ENCODE measurements at regions not wholly inside any gene's neighbourhood (a gene's known extent, or its start where the extent isn't known, plus 50 kb on each side); places are given as distances from the start of the nearest gene placed in this dataset.

DNA sequence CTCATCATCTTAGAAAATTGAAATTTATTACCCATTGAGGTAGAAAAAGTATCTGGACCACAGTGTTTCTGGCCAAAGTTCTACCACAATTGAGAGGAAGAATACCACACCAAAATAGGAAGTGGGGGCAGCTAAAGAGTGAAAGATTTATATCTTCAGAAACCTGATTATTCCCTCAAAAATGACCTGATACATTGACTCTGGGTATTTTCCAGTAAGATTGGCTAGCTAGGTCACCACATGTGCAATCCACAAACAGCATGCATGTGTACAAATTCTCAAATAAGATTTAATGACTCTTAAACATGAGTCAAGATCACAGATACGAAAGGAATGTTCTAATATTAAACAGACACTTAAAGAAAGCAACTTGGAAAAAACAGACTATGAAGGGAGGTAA lies 1516.2 kb upstream of the PCDH20 start:
- H3K4me2 ChIP-seq = no peak overlapping the region
- no peaks in the 10 kb centered on the region for H3K36me3 ChIP-seq (replicated peaks; ENCODE audit: insufficient read depth, low read depth)
- DNase-seq (ENCODE audit: low spot score) = no peak
- H3K4me1 ChIP-seq (ENCODE audit: insufficient read depth) = no peaks in the 10 kb centered on the region
- no peak overlapping the region for H2AFZ ChIP-seq
- WGBS (ENCODE audit: low lambda C conversion rate, missing lambda C conversion rate) = 76% methylated on average over 1 of the region's 1 CpG
- H3K9me3 ChIP-seq (ENCODE audit: low read depth) = no peaks in the 10 kb centered on the region
- H3K27me3 ChIP-seq = no peaks in the 10 kb centered on the region
- H4K20me1 ChIP-seq (ENCODE audit: insufficient read depth, poor library complexity, severe bottlenecking) = no peaks in the 10 kb centered on the region
- no peaks in the 10 kb centered on the region for H3K9me2 ChIP-seq (replicated peaks; ENCODE audit: insufficient read depth)
- no peak overlapping the region for H3K27ac ChIP-seq
- H3K79me2 ChIP-seq = no peaks in the 10 kb centered on the region
- TF ChIP-seq EZH2phosphoT487 (IDR thresholded peaks at IDR 0.05; ENCODE audit: low read depth, severe bottlenecking, unreplicated experiment) = no peak
- TF ChIP-seq CTCF (IDR thresholded peaks at IDR 0.05; ENCODE audit: poor library complexity) = no peak
- no peak for TF ChIP-seq EZH2 (IDR thresholded peaks at IDR 0.05; ENCODE audit: borderline replicate concordance)
- no peak overlapping the region for H3K4me3 ChIP-seq

DNA sequence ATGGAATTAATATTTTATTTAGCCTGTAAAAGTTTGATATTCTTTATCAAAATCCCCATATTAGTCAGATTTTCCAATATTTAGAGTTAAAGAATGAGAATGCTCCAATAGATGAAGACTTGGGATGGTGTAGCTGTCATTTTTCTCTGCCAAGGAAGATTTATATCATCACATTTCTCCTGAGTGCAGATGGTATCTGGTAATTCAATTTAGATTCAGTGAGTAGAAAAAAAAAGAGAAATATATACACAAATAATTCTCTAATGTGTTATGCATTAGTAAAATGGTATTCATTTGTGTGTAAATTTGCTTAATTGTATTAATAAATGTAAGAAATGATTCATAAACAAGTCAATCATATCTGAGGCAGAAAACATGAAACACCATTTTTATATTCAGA lies 1508.7 kb upstream of the PCDH20 start:
- TF ChIP-seq CTCF (IDR thresholded peaks at IDR 0.05; ENCODE audit: poor library complexity) = no peak
- no peak for TF ChIP-seq EZH2 (IDR thresholded peaks at IDR 0.05; ENCODE audit: borderline replicate concordance)
- no peak for TF ChIP-seq EZH2phosphoT487 (IDR thresholded peaks at IDR 0.05; ENCODE audit: low read depth, severe bottlenecking, unreplicated experiment)
- no peaks in the 10 kb centered on the region for H3K9me2 ChIP-seq (replicated peaks; ENCODE audit: insufficient read depth)
- DNase-seq (ENCODE audit: low spot score) = no peak
- no peak overlapping the region for H3K4me3 ChIP-seq
- no peaks in the 10 kb centered on the region for H3K79me2 ChIP-seq
- H4K20me1 ChIP-seq (ENCODE audit: insufficient read depth, poor library complexity, severe bottlenecking) = no peaks in the 10 kb centered on the region
- H3K27ac ChIP-seq = no peak overlapping the region
- no peak overlapping the region for H2AFZ ChIP-seq
- H3K36me3 ChIP-seq (replicated peaks; ENCODE audit: insufficient read depth, low read depth) = no peaks in the 10 kb centered on the region
- H3K9me3 ChIP-seq (ENCODE audit: low read depth) = no peaks in the 10 kb centered on the region
- no peak overlapping the region for H3K4me2 ChIP-seq
- H3K27me3 ChIP-seq = no peaks in the 10 kb centered on the region
- H3K4me1 ChIP-seq (ENCODE audit: insufficient read depth) = no peaks in the 10 kb centered on the region

DNA sequence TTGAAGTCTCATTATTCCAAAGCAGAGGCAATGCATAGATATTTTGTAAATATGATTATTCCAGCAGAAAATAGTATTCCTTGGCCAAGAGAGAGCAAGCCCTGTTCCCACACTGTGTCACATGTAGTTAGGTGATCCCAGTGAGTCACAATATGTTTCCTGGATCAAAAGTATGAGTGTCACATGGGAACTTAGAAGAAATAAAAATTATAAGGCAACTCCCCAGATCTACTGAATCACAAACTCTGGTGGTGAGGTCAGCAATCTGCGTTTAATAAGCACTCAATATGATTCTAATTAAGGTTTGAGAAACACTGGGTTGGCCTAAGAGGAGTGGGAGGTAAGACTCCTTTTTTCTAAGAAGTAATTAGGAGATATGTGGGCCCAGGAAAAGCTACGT lies 1504.5 kb upstream of the PCDH20 start:
- Histone ChIP-seq H4K20me1 (ENCODE audit: insufficient read depth, poor library complexity, severe bottlenecking) (no peaks in the 10 kb centered on the region), H3K27ac (no peak overlapping the region), H2AFZ (no peak overlapping the region), H3K4me1 (ENCODE audit: insufficient read depth) (no peaks in the 10 kb centered on the region), H3K9me2 (replicated peaks; ENCODE audit: insufficient read depth) (no peaks in the 10 kb centered on the region), H3K36me3 (replicated peaks; ENCODE audit: insufficient read depth, low read depth) (no peaks in the 10 kb centered on the region), H3K4me3 (no peak overlapping the region), H3K27me3 (no peaks in the 10 kb centered on the region), H3K79me2 (no peaks in the 10 kb centered on the region), H3K4me2 (no peak overlapping the region), H3K9me3 (ENCODE audit: low read depth) (no peaks in the 10 kb centered on the region)
- no peak for DNase-seq (ENCODE audit: low spot score)
- TF ChIP-seq CTCF (IDR thresholded peaks at IDR 0.05; ENCODE audit: poor library complexity) = no peak
- TF ChIP-seq EZH2 (IDR thresholded peaks at IDR 0.05; ENCODE audit: borderline replicate concordance) = no peak
- 76% methylated on average over 2 of the region's 2 CpGs for WGBS (ENCODE audit: low lambda C conversion rate, missing lambda C conversion rate)

- H3K9me3 ChIP-seq (ENCODE audit: low read depth) = no peaks in the 10 kb centered on the region
- no peaks in the 10 kb centered on the region for H3K36me3 ChIP-seq (replicated peaks; ENCODE audit: insufficient read depth, low read depth)
- H3K4me2 ChIP-seq = no peak overlapping the region
- H4K20me1 ChIP-seq (ENCODE audit: insufficient read depth, poor library complexity, severe bottlenecking) = no peaks in the 10 kb centered on the region
- no peaks in the 10 kb centered on the region for H3K4me1 ChIP-seq (ENCODE audit: insufficient read depth)
- TF ChIP-seq EZH2phosphoT487 (IDR thresholded peaks at IDR 0.05; ENCODE audit: low read depth, severe bottlenecking, unreplicated experiment) = no peak
- no peak for TF ChIP-seq EZH2 (IDR thresholded peaks at IDR 0.05; ENCODE audit: borderline replicate concordance)
- no peak for TF ChIP-seq CTCF (IDR thresholded peaks at IDR 0.05; ENCODE audit: poor library complexity)
- no peaks in the 10 kb centered on the region for H3K79me2 ChIP-seq
- no peak overlapping the region for H3K27ac ChIP-seq
- WGBS (ENCODE audit: low lambda C conversion rate, missing lambda C conversion rate) = 97% methylated on average over 11 of the region's 12 CpGs
- H3K4me3 ChIP-seq = no peak overlapping the region
- H3K27me3 ChIP-seq = no peaks in the 10 kb centered on the region
- no peak overlapping the region for H2AFZ ChIP-seq
- DNase-seq (ENCODE audit: low spot score) = no peak
- no peaks in the 10 kb centered on the region for H3K9me2 ChIP-seq (replicated peaks; ENCODE audit: insufficient read depth)
Observed at GRCh38 chr13:62919491-62919890, 1503.8 kb upstream of the PCDH20 start.

All from hepatocyte (in vitro differentiated cells).